Activated CD8-positive, alpha-beta T cell treated with anti-CD3 and anti-CD28 coated beads for 36 hours (primary cell): ENCODE measurements at regions not wholly inside any gene's neighbourhood (a gene's known extent, or its start where the extent isn't known, plus 50 kb on each side); places are given as distances from the start of the nearest gene placed in this dataset.

Experiments used
- ATAC-seq: fragments of 200-7000 bp; cut with Tn5 transposase; one replicate; pipeline ENCODE4 v1.10.0; 2021; ENCODE audit warnings: mild to moderate bottlenecking, moderate library complexity
- CTCF ChIA-PET: fragments of 350-600 bp; sonication (Branson Sonifier 250); formaldehyde crosslinking; loops from one replicate; lab custom pipeline; 2021; ENCODE audit warnings: antibody characterized with exemption; lab: Charles Lee
- POLR2A ChIA-PET: fragments of 350-600 bp; sonication (Branson Sonifier 250); formaldehyde crosslinking; loops from one replicate; lab custom pipeline; 2021; ENCODE audit warnings: antibody characterized with exemption; lab: Charles Lee
- DNase-seq: peaks from one replicate; pipeline ENCODE4 v3.0.0-alpha.2; 2020
- H3K27ac Mint-ChIP-seq: one replicate; pipeline ENCODE4 v1.8.0; 2021; ENCODE audit warnings: mild to moderate bottlenecking, mixed read lengths
- H3K27me3 Mint-ChIP-seq: one replicate; pipeline ENCODE4 v1.8.0; 2021; ENCODE audit warnings: mixed read lengths
- H3K36me3 Mint-ChIP-seq: one replicate; pipeline ENCODE4 v1.8.0; 2021; ENCODE audit warnings: low read depth, mixed read lengths
- H3K4me1 Mint-ChIP-seq: one replicate; pipeline ENCODE4 v1.8.0; 2021; ENCODE audit warnings: low read depth, mixed read lengths
- H3K4me3 Mint-ChIP-seq: one replicate; pipeline ENCODE4 v1.8.0; 2021; ENCODE audit warnings: mild to moderate bottlenecking, moderate library complexity, mixed read lengths
- H3K9me3 Mint-ChIP-seq: one replicate; pipeline ENCODE4 v1.8.0; 2021; ENCODE audit warnings: mixed read lengths
- intact Hi-C: fragments of 100-400 bp; cut with micrococcal nuclease; formaldehyde crosslinking; loops from one replicate; pipeline ENCODE4 v1.10.0; 2022
- TF ChIP-seq, protein P1 (sequence below): fragments of 200-600 bp; IDR thresholded peaks from one replicate; pipeline ENCODE4 v1.8.0; 2022; ENCODE audit warnings: antibody characterized with exemption, mild to moderate bottlenecking

DNA sequence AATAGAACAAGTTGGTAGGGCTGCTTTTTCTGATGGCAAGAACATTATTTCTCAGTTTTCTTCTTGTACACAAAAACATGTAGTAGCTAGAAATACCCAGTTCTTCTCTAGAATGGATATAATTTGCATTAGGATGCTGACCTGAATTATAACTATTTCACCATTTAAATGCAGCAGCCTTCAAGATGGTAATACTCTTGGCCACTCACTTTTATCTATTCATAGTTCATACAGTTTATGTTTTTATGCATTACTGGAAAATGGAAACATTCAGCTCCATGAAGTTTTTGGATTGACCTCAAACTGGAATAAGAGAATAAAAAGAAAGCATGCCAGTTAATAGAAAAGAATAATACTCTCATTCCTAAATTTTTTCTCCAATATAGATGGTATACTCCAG, 487.4 kb downstream of the PABPC4L start:
- TF ChIP-seq, protein P1, sequence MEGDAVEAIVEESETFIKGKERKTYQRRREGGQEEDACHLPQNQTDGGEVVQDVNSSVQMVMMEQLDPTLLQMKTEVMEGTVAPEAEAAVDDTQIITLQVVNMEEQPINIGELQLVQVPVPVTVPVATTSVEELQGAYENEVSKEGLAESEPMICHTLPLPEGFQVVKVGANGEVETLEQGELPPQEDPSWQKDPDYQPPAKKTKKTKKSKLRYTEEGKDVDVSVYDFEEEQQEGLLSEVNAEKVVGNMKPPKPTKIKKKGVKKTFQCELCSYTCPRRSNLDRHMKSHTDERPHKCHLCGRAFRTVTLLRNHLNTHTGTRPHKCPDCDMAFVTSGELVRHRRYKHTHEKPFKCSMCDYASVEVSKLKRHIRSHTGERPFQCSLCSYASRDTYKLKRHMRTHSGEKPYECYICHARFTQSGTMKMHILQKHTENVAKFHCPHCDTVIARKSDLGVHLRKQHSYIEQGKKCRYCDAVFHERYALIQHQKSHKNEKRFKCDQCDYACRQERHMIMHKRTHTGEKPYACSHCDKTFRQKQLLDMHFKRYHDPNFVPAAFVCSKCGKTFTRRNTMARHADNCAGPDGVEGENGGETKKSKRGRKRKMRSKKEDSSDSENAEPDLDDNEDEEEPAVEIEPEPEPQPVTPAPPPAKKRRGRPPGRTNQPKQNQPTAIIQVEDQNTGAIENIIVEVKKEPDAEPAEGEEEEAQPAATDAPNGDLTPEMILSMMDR = no peak
- no peaks in the 10 kb centered on the region for H3K9me3 Mint-ChIP-seq
- no peak for DNase-seq
- ATAC-seq = no peak
- CTCF ChIA-PET = no interaction called here
- no peak overlapping the region for H3K4me3 Mint-ChIP-seq
- intact Hi-C loops = no loop called here
- no peaks in the 10 kb centered on the region for H3K27me3 Mint-ChIP-seq
- H3K27ac Mint-ChIP-seq = no peak overlapping the region
- POLR2A ChIA-PET = no interaction called here
- H3K36me3 Mint-ChIP-seq = no peaks in the 10 kb centered on the region
- H3K4me1 Mint-ChIP-seq = no peaks in the 10 kb centered on the region

DNA sequence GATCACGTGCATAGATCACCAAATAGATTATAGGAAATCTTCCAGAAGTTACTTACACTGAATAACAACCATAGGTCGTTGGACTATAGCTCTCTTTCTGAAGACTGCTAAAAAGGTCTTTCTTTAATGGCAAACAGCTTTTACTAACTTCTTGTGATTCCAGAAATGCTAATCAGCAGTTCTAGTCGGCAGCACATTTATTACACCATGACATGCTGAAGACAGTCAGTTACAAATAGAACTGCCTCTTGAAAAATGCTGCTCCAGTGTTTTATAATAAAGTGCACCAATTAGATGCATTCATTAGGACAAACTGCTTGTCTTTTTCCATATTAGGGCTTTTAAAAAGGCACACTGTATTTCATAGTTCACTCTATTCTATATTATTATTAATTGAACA, 488.2 kb downstream of the PABPC4L start:
- POLR2A ChIA-PET = interaction anchor here (0.6 kb wide), 1 partner anchor 384 kb away, joined by 4 read pairs; no protein-coding TSS in a partner anchor
- DNase-seq (no peak), ATAC-seq (no peak)
- TF ChIP-seq, protein P1 = no peak
- Mint-ChIP-seq H3K36me3 (no peaks in the 10 kb centered on the region), H3K4me1 (no peaks in the 10 kb centered on the region), H3K27me3 (no peaks in the 10 kb centered on the region), H3K9me3 (peaks cover 1% of the 10 kb centered on the region), H3K27ac (no peak overlapping the region), H3K4me3 (no peak overlapping the region)
- CTCF ChIA-PET = no interaction called here
- intact Hi-C loops = no loop called here

DNA sequence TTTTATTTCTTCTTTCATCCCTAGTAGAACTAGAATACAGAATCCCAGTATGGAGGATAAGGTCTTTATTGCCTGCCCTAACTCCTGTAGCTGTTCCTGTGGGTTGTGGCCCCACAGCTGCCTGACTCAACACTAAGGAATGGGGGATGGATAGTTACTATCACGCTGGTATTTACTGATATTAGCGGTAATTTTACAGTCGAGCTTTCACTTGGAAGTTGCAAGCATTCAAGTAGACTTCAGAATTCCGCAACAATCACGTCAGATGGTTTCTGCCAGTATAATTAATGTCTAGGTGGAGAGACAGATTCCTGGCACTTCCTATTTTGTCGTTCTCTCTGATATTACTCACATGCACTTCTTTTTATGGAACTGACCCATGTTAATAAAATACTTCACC, 489.8 kb downstream of the PABPC4L start:
- ATAC-seq (no peak), DNase-seq (no peak)
- TF ChIP-seq, protein P1 = no peak
- POLR2A ChIA-PET = no interaction called here
- Mint-ChIP-seq H3K27ac (no peak overlapping the region), H3K4me1 (no peaks in the 10 kb centered on the region), H3K4me3 (no peak overlapping the region), H3K9me3 (peaks cover 1% of the 10 kb centered on the region), H3K36me3 (no peaks in the 10 kb centered on the region), H3K27me3 (no peaks in the 10 kb centered on the region)
- intact Hi-C loops = no loop called here
- CTCF ChIA-PET = no interaction called here

DNA sequence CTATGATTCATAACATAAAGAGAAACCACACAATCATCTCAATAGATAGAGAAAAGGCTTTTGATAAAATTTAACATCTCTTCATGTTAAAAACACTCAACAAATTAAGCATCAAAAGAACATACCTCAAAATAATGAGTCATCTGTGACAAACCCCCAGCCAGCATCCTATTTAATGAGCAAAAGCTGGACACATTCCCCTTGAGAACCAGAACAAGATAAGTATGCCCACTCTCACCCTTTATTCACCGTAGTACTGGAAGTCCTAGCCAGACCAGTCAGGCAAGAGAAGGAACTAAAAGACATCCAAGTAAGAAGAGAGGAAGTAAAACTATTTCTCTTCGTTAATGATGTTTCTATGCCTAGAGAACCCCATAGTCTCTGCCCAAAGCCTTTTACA, 507.2 kb downstream of the PABPC4L start:
- no peaks in the 10 kb centered on the region for H3K4me1 Mint-ChIP-seq
- ChIA-PET POLR2A (no interaction called here), CTCF (no interaction called here)
- intact Hi-C loops = no loop called here
- TF ChIP-seq, protein P1 = no peak
- no peak overlapping the region for H3K27ac Mint-ChIP-seq
- H3K27me3 Mint-ChIP-seq = no peaks in the 10 kb centered on the region
- H3K4me3 Mint-ChIP-seq = no peak overlapping the region
- DNase-seq (no peak), ATAC-seq (no peak)
- no peaks in the 10 kb centered on the region for H3K36me3 Mint-ChIP-seq
- H3K9me3 Mint-ChIP-seq = peaks cover 17% of the 10 kb centered on the region

DNA sequence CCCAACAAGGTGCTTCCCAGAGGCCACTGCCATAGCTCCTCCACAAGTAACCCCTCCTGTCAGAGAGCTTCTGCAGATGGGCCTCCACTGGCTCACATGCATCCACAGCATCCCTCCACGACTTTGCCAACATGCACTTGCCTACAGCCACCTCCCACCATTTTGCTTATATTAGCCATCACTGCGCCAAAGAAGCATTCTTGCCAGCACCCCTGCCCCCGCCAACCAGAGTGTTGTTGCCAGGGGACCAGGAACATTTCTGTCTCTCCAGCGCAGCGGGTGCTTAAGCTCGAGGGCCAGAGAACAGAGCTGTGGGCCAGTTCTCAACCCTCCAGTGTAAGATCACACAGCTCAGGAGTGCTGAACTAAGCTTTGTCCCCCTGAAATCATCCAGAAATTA, 517.6 kb downstream of the PABPC4L start:
- Mint-ChIP-seq H3K36me3 (no peaks in the 10 kb centered on the region), H3K4me3 (no peak overlapping the region), H3K9me3 (peaks cover 18% of the 10 kb centered on the region), H3K27ac (no peak overlapping the region), H3K27me3 (no peaks in the 10 kb centered on the region), H3K4me1 (no peaks in the 10 kb centered on the region)
- DNase-seq (no peak), ATAC-seq (no peak)
- CTCF ChIA-PET = no interaction called here
- POLR2A ChIA-PET = no interaction called here
- TF ChIP-seq, protein P1 = no peak
- intact Hi-C loops = no loop called here
